HG03575 (cell line): ENCODE measurements at regions not wholly inside any gene's neighbourhood (a gene's known extent, or its start where the extent isn't known, plus 50 kb on each side); places are given as distances from the start of the nearest gene placed in this dataset.

ENCODE experiments used
- ATAC-seq: cut with Tn5 transposase; IDR thresholded peaks from one replicate; pipeline ENCODE4 v1.9.1; 2021; ENCODE audit not compliant: unreplicated experiment, insufficient number of reproducible peaks, low FRiP score; ENCODE audit errors: extremely low read depth

GRCh38 chr12:65517656-65518210 lies 239.2 kb downstream of the MSRB3 start:
- ATAC-seq: no peak

- ATAC-seq: no peak
These were observed 240.3 kb downstream of the MSRB3 start for GRCh38 chr12:65518771-65519170.

- no peak for ATAC-seq
These were observed 242.2 kb downstream of the MSRB3 start for GRCh38 chr12:65520658-65521057.

- ATAC-seq: no peak
These were observed 244.7 kb downstream of the MSRB3 start for GRCh38 chr12:65522956-65523860.

GRCh38 chr12:65524666-65525065 lies 246.2 kb downstream of the MSRB3 start:
- ATAC-seq: no peak

- ATAC-seq: no peak
These were observed 247.1 kb downstream of the MSRB3 start for GRCh38 chr12:65525491-65526141.

- no peak for ATAC-seq
These were observed 247.8 kb downstream of the MSRB3 start for GRCh38 chr12:65526311-65526710.

GRCh38 chr12:65528127-65528526 lies 249.6 kb downstream of the MSRB3 start:
- ATAC-seq: no peak

- ATAC-seq: no peak
These were observed 250.6 kb downstream of the MSRB3 start for GRCh38 chr12:65529106-65529505.

- ATAC-seq: no peak
These were observed 251.4 kb downstream of the MSRB3 start for GRCh38 chr12:65529771-65530435.

GRCh38 chr12:65532162-65532561 lies 253.7 kb downstream of the MSRB3 start:
- no peak for ATAC-seq

- ATAC-seq: no peak
These were observed 254.3 kb downstream of the MSRB3 start for GRCh38 chr12:65532764-65533163.

- no peak for ATAC-seq
These were observed 254.8 kb downstream of the MSRB3 start for GRCh38 chr12:65533177-65533883.

GRCh38 chr12:65534238-65534841 lies 255.9 kb downstream of the MSRB3 start:
- ATAC-seq: no peak

- ATAC-seq: no peak
These were observed 257.5 kb downstream of the MSRB3 start for GRCh38 chr12:65535946-65536345.

- ATAC-seq: no peak
These were observed 257.9 kb downstream of the MSRB3 start for GRCh38 chr12:65536351-65536750.

- no peak for ATAC-seq
These were observed 258.6 kb downstream of the MSRB3 start for GRCh38 chr12:65536876-65537681.

GRCh38 chr12:65537978-65538377 lies 259.5 kb downstream of the MSRB3 start:
- no peak for ATAC-seq
